ENCODE measurements at regions not wholly inside any gene's neighbourhood (a gene's known extent, or its start where the extent isn't known, plus 50 kb on each side); places are given as distances from the start of the nearest gene placed in this dataset.

DNA sequence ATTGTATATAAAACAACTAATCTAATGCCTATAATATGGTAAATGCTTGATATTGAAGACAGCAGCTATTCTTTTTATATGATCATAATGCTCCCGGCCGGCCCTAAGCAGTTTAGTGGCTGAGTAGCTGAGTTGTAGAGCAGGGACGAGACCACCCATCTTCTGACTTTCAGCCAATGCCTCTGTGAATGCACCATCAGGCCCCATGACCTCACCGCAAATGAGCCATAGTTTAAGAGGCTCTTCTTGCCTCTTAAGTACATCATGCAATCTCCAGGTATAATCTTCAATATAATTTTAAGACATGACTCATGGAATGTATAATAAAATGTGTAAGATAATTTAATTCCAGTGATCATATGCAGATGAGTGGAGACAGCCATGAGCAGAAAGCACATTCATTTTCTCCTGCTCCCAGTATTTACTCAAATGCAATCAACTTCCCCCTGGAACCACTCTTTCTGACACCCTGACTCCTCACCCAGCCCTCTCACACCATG lies 78.9 kb upstream of the SNX9 start (continued):
- TF ChIP-seq KDM1A (IDR thresholded peaks at IDR 0.05; ENCODE audit: borderline replicate concordance, low read length) (no peak), PHF8 (conservative IDR thresholded peaks at IDR 0.05; ENCODE audit: low read depth, low read length) (no peak), RFX5 (IDR thresholded peaks at IDR 0.05; ENCODE audit: borderline replicate concordance, low read depth, low read length) (no peak), JUND (IDR thresholded peaks at IDR 0.05; ENCODE audit: low read length) (no peak)
